SK-N-SH treated with all-trans-retinoic acid at 6 μM for 48 hours (cell line): ENCODE measurements at regions not wholly inside any gene's neighbourhood (a gene's known extent, or its start where the extent isn't known, plus 50 kb on each side); places are given as distances from the start of the nearest gene placed in this dataset.
"Not testable (repeated sequence)": the region's sequence is repeated elsewhere in the genome, so short reads cannot be mapped to it uniquely, and the experiment has no call there.

ENCODE experiments used
- ATAC-seq: fragments of 200-7000 bp; cut with Tn5 transposase; 3 replicates; pipeline ENCODE4 v1.9.1; 2020; ENCODE audit warnings: mild to moderate bottlenecking, moderate library complexity
- ARNTL ChIP-seq: fragments of 450-650 bp; formaldehyde crosslinking; IDR thresholded peaks from 2 replicates; pipeline ENCODE4 v1.5.0; 2020; ENCODE audit warnings: low read depth, mild to moderate bottlenecking, moderate library complexity, borderline replicate concordance
- BACH2 ChIP-seq: fragments of 250-450 bp; sonication (Bioruptor Pico); IDR thresholded peaks from 2 replicates; pipeline ENCODE4 v1.9.0; 2021; ENCODE audit warnings: mild to moderate bottlenecking, borderline replicate concordance
- CSDC2 ChIP-seq: fragments of 250-450 bp; sonication (Bioruptor Pico); IDR thresholded peaks from 2 replicates; pipeline ENCODE4 v1.5.0; 2020; ENCODE audit warnings: mild to moderate bottlenecking, moderate library complexity
- ESRRG ChIP-seq: fragments of 250-450 bp; sonication (Bioruptor Pico); IDR thresholded peaks from 2 replicates; pipeline ENCODE4 v1.6.1; 2021; ENCODE audit warnings: mild to moderate bottlenecking
- GLIS3 ChIP-seq: fragments of 250-450 bp; sonication (Bioruptor Pico); IDR thresholded peaks from 2 replicates; pipeline ENCODE4 v1.5.0; 2020; ENCODE audit warnings: mild to moderate bottlenecking, moderate library complexity
- ISL1 ChIP-seq: fragments of 250-450 bp; sonication (Bioruptor Pico); IDR thresholded peaks from 2 replicates; pipeline ENCODE4 v2.1.2; 2022; ENCODE audit warnings: mild to moderate bottlenecking, moderate library complexity
- OSR1 ChIP-seq: fragments of 250-450 bp; sonication (Bioruptor Pico); IDR thresholded peaks from 2 replicates; pipeline ENCODE4 v1.8.0; 2022; ENCODE audit warnings: moderate library complexity, mild to moderate bottlenecking, inconsistent platforms
- PPARA ChIP-seq: fragments of 250-450 bp; sonication (Bioruptor Pico); IDR thresholded peaks from 2 replicates; pipeline ENCODE4 v1.5.0; 2020; ENCODE audit warnings: mild to moderate bottlenecking, borderline replicate concordance
- RARB ChIP-seq: fragments of 250-450 bp; sonication (Bioruptor Pico); IDR thresholded peaks from 2 replicates; pipeline ENCODE4 v1.8.0; 2021; ENCODE audit warnings: mild to moderate bottlenecking, moderate library complexity
- SNAI2 ChIP-seq: fragments of 250-450 bp; sonication (Bioruptor Pico); IDR thresholded peaks from 2 replicates; pipeline ENCODE4 v1.5.0; 2020; ENCODE audit warnings: mild to moderate bottlenecking, moderate library complexity
- TCF4 ChIP-seq: fragments of 250-450 bp; sonication (Bioruptor Pico); IDR thresholded peaks from 2 replicates; pipeline ENCODE4 v1.8.0; 2021; ENCODE audit warnings: mild to moderate bottlenecking, moderate library complexity, borderline replicate concordance
- TOX ChIP-seq: fragments of 250-450 bp; sonication (Bioruptor Pico); IDR thresholded peaks from 2 replicates; pipeline ENCODE4 v1.8.0; 2021; ENCODE audit warnings: mild to moderate bottlenecking, moderate library complexity, borderline replicate concordance
- ZFP3 ChIP-seq: fragments of 250-450 bp; sonication (Bioruptor Pico); IDR thresholded peaks from 2 replicates; pipeline ENCODE4 v1.5.0; 2020; ENCODE audit warnings: mild to moderate bottlenecking, moderate library complexity
- ZFP30 ChIP-seq: fragments of 450-650 bp; formaldehyde crosslinking; IDR thresholded peaks from 2 replicates; pipeline ENCODE4 v1.5.0; 2022; ENCODE audit warnings: mild to moderate bottlenecking, moderate library complexity
- ZNF565 ChIP-seq: fragments of 450-650 bp; formaldehyde crosslinking; conservative IDR thresholded peaks from 2 replicates; pipeline ENCODE4 v1.5.0; 2020; ENCODE audit warnings: low read depth, mild to moderate bottlenecking, moderate library complexity
- ZNF70 ChIP-seq: fragments of 450-650 bp; formaldehyde crosslinking; IDR thresholded peaks from 2 replicates; pipeline ENCODE4 v1.5.0; 2020; ENCODE audit warnings: mild to moderate bottlenecking, moderate library complexity
- TF ChIP-seq, protein P1 (sequence below): fragments of 250-450 bp; sonication (Bioruptor Pico); IDR thresholded peaks from 2 replicates; pipeline ENCODE4 v1.8.0; 2020; ENCODE audit warnings: mild to moderate bottlenecking, moderate library complexity, borderline replicate concordance
- TF ChIP-seq, protein P2 (sequence below): fragments of 250-450 bp; sonication (Bioruptor Pico); IDR thresholded peaks from 2 replicates; pipeline ENCODE4 v1.5.0; 2020; ENCODE audit warnings: mild to moderate bottlenecking, moderate library complexity
- TF ChIP-seq, protein P3 (sequence below): fragments of 250-450 bp; sonication (Bioruptor Pico); IDR thresholded peaks from 2 replicates; pipeline ENCODE4 v1.5.1; 2020; ENCODE audit warnings: low read depth, mild to moderate bottlenecking, moderate library complexity

DNA sequence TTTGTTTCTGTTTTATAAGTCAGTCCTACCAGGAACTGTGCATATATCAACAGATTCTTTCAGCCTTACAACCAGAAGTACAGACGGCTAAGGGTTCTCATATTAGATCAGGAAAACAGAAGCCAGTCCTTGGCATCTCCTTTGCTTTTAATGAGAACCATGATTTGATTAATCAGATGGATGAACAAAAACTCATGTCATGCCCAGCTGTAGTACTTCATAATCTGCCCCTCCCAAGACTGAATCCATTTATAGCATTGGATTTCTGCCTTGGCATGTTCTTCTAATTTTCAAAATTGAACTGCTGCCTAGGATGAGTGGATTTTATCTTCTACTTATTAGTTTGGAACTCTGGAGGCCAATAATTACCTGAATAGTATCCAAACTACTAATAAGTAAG is 617.2 kb downstream of the SLITRK5 start:
- ATAC-seq: no peak; the same call in 2 of the 3 replicates
- no peak for TF ChIP-seq TCF4 (CRISPR knock-in tag)
- no peak for TF ChIP-seq PPARA (CRISPR knock-in tag)
- no peak for TF ChIP-seq ESRRG (CRISPR knock-in tag)
- no peak for TF ChIP-seq OSR1
- no peak for TF ChIP-seq ZFP30
- 0 out of 2 replicates have a peak, but pooled peaks have one; percentile 70 for TF ChIP-seq SNAI2 (CRISPR knock-in tag)
- no peak for TF ChIP-seq ZNF565 (CRISPR knock-in tag)
- no peak for TF ChIP-seq ZFP3 (CRISPR knock-in tag)
- TF ChIP-seq, protein P1, sequence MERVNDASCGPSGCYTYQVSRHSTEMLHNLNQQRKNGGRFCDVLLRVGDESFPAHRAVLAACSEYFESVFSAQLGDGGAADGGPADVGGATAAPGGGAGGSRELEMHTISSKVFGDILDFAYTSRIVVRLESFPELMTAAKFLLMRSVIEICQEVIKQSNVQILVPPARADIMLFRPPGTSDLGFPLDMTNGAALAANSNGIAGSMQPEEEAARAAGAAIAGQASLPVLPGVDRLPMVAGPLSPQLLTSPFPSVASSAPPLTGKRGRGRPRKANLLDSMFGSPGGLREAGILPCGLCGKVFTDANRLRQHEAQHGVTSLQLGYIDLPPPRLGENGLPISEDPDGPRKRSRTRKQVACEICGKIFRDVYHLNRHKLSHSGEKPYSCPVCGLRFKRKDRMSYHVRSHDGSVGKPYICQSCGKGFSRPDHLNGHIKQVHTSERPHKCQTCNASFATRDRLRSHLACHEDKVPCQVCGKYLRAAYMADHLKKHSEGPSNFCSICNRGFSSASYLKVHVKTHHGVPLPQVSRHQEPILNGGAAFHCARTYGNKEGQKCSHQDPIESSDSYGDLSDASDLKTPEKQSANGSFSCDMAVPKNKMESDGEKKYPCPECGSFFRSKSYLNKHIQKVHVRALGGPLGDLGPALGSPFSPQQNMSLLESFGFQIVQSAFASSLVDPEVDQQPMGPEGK (CRISPR knock-in tag): no peak
- TF ChIP-seq ARNTL (CRISPR knock-in tag): no peak
- TF ChIP-seq, protein P2, sequence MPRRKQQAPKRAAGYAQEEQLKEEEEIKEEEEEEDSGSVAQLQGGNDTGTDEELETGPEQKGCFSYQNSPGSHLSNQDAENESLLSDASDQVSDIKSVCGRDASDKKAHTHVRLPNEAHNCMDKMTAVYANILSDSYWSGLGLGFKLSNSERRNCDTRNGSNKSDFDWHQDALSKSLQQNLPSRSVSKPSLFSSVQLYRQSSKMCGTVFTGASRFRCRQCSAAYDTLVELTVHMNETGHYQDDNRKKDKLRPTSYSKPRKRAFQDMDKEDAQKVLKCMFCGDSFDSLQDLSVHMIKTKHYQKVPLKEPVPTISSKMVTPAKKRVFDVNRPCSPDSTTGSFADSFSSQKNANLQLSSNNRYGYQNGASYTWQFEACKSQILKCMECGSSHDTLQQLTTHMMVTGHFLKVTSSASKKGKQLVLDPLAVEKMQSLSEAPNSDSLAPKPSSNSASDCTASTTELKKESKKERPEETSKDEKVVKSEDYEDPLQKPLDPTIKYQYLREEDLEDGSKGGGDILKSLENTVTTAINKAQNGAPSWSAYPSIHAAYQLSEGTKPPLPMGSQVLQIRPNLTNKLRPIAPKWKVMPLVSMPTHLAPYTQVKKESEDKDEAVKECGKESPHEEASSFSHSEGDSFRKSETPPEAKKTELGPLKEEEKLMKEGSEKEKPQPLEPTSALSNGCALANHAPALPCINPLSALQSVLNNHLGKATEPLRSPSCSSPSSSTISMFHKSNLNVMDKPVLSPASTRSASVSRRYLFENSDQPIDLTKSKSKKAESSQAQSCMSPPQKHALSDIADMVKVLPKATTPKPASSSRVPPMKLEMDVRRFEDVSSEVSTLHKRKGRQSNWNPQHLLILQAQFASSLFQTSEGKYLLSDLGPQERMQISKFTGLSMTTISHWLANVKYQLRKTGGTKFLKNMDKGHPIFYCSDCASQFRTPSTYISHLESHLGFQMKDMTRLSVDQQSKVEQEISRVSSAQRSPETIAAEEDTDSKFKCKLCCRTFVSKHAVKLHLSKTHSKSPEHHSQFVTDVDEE (CRISPR knock-in tag): no peak
- TF ChIP-seq CSDC2 (CRISPR knock-in tag): no peak
- TF ChIP-seq TOX (CRISPR knock-in tag): no peak
- peak; percentile 66 for TF ChIP-seq ISL1 (CRISPR knock-in tag)

DNA sequence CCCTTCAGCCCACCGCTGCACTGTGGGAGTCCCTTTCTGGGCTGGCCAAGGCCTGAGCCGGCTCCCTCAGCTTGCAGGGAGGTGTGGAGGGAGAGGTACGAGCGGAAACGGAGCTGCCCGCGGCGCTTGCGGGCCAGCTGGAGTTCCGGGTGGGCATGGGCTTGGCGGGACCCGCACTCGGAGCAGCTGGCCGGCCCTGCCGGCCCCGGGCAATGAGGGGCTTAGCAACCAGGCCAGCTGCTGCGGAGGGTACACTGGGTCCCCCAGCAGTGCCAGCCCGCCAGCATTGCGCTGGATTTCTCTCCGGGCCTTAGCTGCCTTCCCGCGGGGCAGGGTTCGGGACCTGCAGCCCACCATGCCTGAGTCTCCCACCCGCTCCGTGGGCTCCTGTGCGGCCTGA is 620.6 kb downstream of the SLITRK5 start:
- not testable (repeated sequence) for ATAC-seq

DNA sequence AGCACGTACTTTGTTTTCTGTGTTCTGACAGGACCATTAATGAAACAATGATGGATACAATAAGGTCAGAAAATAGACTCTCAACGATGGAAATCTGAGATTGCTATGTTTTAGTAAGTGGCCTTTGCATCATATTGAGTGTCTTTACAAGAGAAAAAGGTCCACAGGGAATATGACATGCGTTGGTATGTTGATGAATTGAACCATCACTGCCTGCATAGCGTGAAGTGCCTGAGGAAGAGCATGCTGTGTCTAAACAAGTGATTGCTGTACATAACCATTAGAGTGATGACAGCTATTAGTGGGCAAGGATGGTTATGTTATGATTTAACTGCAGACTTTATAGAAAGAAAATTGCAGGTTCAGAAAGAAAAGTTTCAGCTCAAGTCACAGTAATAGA is 623.2 kb downstream of the SLITRK5 start:
- ATAC-seq: no peak
- TF ChIP-seq GLIS3 (no peak), BACH2 (CRISPR knock-in tag) (no peak), OSR1 (no peak), CSDC2 (CRISPR knock-in tag) (no peak), RARB (CRISPR knock-in tag) (no peak)
- TF ChIP-seq, protein P2 (CRISPR knock-in tag): no peak
- TF ChIP-seq, protein P1 (CRISPR knock-in tag): no peak
- TF ChIP-seq, protein P3, sequence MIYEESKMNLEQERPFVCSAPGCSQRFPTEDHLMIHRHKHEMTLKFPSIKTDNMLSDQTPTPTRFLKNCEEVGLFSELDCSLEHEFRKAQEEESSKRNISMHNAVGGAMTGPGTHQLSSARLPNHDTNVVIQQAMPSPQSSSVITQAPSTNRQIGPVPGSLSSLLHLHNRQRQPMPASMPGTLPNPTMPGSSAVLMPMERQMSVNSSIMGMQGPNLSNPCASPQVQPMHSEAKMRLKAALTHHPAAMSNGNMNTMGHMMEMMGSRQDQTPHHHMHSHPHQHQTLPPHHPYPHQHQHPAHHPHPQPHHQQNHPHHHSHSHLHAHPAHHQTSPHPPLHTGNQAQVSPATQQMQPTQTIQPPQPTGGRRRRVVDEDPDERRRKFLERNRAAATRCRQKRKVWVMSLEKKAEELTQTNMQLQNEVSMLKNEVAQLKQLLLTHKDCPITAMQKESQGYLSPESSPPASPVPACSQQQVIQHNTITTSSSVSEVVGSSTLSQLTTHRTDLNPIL: no peak

DNA sequence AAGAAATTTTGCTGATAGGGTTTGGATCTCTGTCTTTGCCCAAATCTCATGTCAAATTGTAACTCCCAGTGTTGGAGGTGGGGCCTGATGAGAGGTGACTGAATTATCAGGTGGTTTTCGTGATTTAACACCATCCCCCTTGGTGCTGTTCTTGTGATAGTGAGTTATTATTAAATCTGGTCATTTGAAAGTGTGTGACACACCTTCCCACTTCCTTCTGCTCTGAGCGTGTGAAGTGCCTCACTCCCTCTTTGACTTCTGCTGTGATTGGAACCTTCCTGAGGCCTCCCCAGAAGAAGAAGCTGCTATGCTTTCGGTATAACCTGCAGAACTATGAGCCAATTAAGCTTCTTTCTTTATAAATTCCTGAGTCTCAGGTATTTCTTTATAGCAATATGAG is 632.0 kb downstream of the SLITRK5 start:
- TF ChIP-seq ZFP30: no peak
- no peak for TF ChIP-seq ARNTL (CRISPR knock-in tag)
- TF ChIP-seq, protein P1 (CRISPR knock-in tag): no peak
- TF ChIP-seq ZNF70 (CRISPR knock-in tag): no peak
- ATAC-seq: no peak
